Loucy (cell line): ENCODE measurements at regions not wholly inside any gene's neighbourhood (a gene's known extent, or its start where the extent isn't known, plus 50 kb on each side); places are given as distances from the start of the nearest gene placed in this dataset.

Source experiments
- H2AFZ ChIP-seq: fragments of 200-600 bp; sonication (generic); 2 replicates; pipeline ENCODE4 v1.6.0; 2016; ENCODE audit warnings: antibody characterized with exemption, mild to moderate bottlenecking, low read length, moderate library complexity
- H3F3A ChIP-seq: fragments of 200-600 bp; 2 replicates; pipeline ENCODE4 v1.6.0; 2016; ENCODE audit warnings: antibody characterized with exemption, low read depth, mild to moderate bottlenecking
- H3K27me3 ChIP-seq: fragments of 200-600 bp; sonication (generic); 2 replicates; pipeline ENCODE4 v1.6.1; 2014; ENCODE audit warnings: low read length, mild to moderate bottlenecking; ENCODE audit not compliant: insufficient read depth, poor library complexity, severe bottlenecking
- H3K36me3 ChIP-seq: fragments of 200-600 bp; sonication (generic); 2 replicates; pipeline ENCODE4 v1.6.1; 2016; ENCODE audit warnings: low read length; ENCODE audit not compliant: insufficient read depth
- H3K4me1 ChIP-seq: fragments of 200-600 bp; sonication (generic); 2 replicates; pipeline ENCODE4 v1.5.1; 2014; ENCODE audit warnings: low read length, mild to moderate bottlenecking; ENCODE audit not compliant: insufficient read depth, poor library complexity, severe bottlenecking
- H3K4me2 ChIP-seq: fragments of 200-600 bp; sonication (generic); 2 replicates; pipeline ENCODE4 v1.6.0; 2014; ENCODE audit warnings: antibody characterized with exemption, low read length, low read depth, mild to moderate bottlenecking; ENCODE audit not compliant: poor library complexity, severe bottlenecking
- H3K4me3 ChIP-seq: fragments of 200-600 bp; sonication (generic); 2 replicates; pipeline ENCODE4 v1.5.1; 2014; ENCODE audit warnings: low read length, mild to moderate bottlenecking, mixed read lengths; ENCODE audit not compliant: poor library complexity, severe bottlenecking
- H3K79me2 ChIP-seq: fragments of 200-600 bp; sonication (generic); 2 replicates; pipeline ENCODE4 v1.6.1; 2014; ENCODE audit warnings: low read length; ENCODE audit not compliant: insufficient read depth
- H3K9ac ChIP-seq: fragments of 200-600 bp; sonication (generic); 2 replicates; pipeline ENCODE4 v1.6.0; 2014; ENCODE audit warnings: mild to moderate bottlenecking, low read depth, low read length, moderate library complexity; ENCODE audit not compliant: poor library complexity, severe bottlenecking
- H3K9me2 ChIP-seq: fragments of 200-600 bp; sonication (generic); replicated peaks from 2 replicates; pipeline ENCODE4 v1.6.1; 2016; ENCODE audit warnings: low read depth, low read length, mixed read lengths
- H3K9me3 ChIP-seq: fragments of 200-600 bp; sonication (generic); 2 replicates; pipeline ENCODE4 v1.6.1; 2014; ENCODE audit warnings: mild to moderate bottlenecking, antibody characterized with exemption, low read length, low read depth; ENCODE audit not compliant: insufficient read depth
- H4K20me1 ChIP-seq: fragments of 200-600 bp; sonication (generic); 2 replicates; pipeline ENCODE4 v1.6.0; 2014; ENCODE audit warnings: antibody characterized with exemption, low read length, mild to moderate bottlenecking; ENCODE audit not compliant: insufficient read depth, poor library complexity, severe bottlenecking
- CTCF ChIP-seq: fragments of 200-600 bp; sonication (generic); conservative IDR thresholded peaks from 2 replicates; pipeline ENCODE4 v1.5.1; 2014; ENCODE audit warnings: mild to moderate bottlenecking, antibody characterized with exemption, low read length
- EZH2phosphoT487 ChIP-seq: fragments of 200-600 bp; IDR thresholded peaks from 2 replicates; pipeline ENCODE4 v1.6.1; 2018; ENCODE audit warnings: antibody characterized with exemption, mild to moderate bottlenecking, moderate library complexity, borderline replicate concordance

GRCh38 chr13:39960191-39960590 lies 304.7 kb downstream of the COG6 start:
- Histone ChIP-seq H4K20me1 (no peaks in the 10 kb centered on the region), H3K27me3 (no peaks in the 10 kb centered on the region), H3K4me1 (peaks cover 7% of the 10 kb centered on the region), H3K4me2 (no peak overlapping the region), H2AFZ (no peak overlapping the region), H3K4me3 (no peak overlapping the region), H3K36me3 (no peaks in the 10 kb centered on the region), H3F3A (no peaks in the 10 kb centered on the region), H3K9ac (no peak overlapping the region), H3K9me2 (no peaks in the 10 kb centered on the region), H3K79me2 (no peaks in the 10 kb centered on the region), H3K9me3 (no peaks in the 10 kb centered on the region)
- no peak for TF ChIP-seq CTCF
- TF ChIP-seq EZH2phosphoT487 = no peak

- H3K4me2 ChIP-seq = no peak overlapping the region
- H3K4me1 ChIP-seq = peaks cover 6% of the 10 kb centered on the region
- TF ChIP-seq EZH2phosphoT487 (no peak), CTCF (no peak)
- H3K9me2 ChIP-seq = no peaks in the 10 kb centered on the region
- no peaks in the 10 kb centered on the region for H3K27me3 ChIP-seq
- H2AFZ ChIP-seq = no peak overlapping the region
- no peaks in the 10 kb centered on the region for H3F3A ChIP-seq
- no peaks in the 10 kb centered on the region for H4K20me1 ChIP-seq
- H3K4me3 ChIP-seq = no peak overlapping the region
- no peak overlapping the region for H3K9ac ChIP-seq
- H3K36me3 ChIP-seq = no peaks in the 10 kb centered on the region
- no peaks in the 10 kb centered on the region for H3K79me2 ChIP-seq
- no peaks in the 10 kb centered on the region for H3K9me3 ChIP-seq
Observed at GRCh38 chr13:39961036-39961435, 305.6 kb downstream of the COG6 start.

- Histone ChIP-seq H2AFZ (no peak overlapping the region), H3K9me3 (no peaks in the 10 kb centered on the region), H3K27me3 (no peaks in the 10 kb centered on the region), H3K9ac (no peak overlapping the region), H3F3A (no peaks in the 10 kb centered on the region), H3K4me3 (no peak overlapping the region), H3K4me2 (no peak overlapping the region), H3K9me2 (no peaks in the 10 kb centered on the region), H3K79me2 (no peaks in the 10 kb centered on the region), H3K36me3 (no peaks in the 10 kb centered on the region), H3K4me1 (no peaks in the 10 kb centered on the region), H4K20me1 (no peaks in the 10 kb centered on the region)
- no peak for TF ChIP-seq EZH2phosphoT487
- no peak for TF ChIP-seq CTCF
Observed at GRCh38 chr13:39963612-39964011, 308.1 kb downstream of the COG6 start.
